NCI-H128 (cell line): ENCODE measurements at regions not wholly inside any gene's neighbourhood (a gene's known extent, or its start where the extent isn't known, plus 50 kb on each side); places are given as distances from the start of the nearest gene placed in this dataset.
"Not testable (repeated sequence)": the region's sequence is repeated elsewhere in the genome, so short reads cannot be mapped to it uniquely, and the experiment has no call there.

Experiments
- DNase-seq: peaks from one replicate; lab custom pipeline; 2025; ENCODE audit not compliant: unreplicated experiment; lab: John Stamatoyannopoulos, UW

DNA sequence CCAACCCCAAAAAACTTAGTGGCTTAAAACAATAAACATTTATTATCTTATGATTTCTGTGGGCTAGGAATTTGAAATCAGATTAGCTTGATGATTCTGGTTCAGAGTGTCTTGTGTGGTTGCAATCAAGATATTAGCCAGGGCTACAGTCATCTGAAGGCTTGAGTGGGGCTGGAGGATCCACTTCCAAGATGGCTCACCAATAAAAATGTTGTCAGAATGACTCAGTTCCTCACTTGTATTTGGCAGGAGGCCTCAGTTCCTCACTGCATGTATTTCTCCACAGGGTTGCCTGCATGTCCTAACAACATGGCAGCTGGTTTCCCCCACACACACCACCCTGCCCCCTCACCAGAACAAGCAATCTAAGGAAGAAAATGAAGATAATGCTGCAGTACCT is 98.2 kb upstream of the NIPBL start:
- DNase-seq: no peak

GRCh38 chr5:36782612-36783011 is 94.0 kb upstream of the NIPBL start:
- not testable (repeated sequence) for DNase-seq

DNA sequence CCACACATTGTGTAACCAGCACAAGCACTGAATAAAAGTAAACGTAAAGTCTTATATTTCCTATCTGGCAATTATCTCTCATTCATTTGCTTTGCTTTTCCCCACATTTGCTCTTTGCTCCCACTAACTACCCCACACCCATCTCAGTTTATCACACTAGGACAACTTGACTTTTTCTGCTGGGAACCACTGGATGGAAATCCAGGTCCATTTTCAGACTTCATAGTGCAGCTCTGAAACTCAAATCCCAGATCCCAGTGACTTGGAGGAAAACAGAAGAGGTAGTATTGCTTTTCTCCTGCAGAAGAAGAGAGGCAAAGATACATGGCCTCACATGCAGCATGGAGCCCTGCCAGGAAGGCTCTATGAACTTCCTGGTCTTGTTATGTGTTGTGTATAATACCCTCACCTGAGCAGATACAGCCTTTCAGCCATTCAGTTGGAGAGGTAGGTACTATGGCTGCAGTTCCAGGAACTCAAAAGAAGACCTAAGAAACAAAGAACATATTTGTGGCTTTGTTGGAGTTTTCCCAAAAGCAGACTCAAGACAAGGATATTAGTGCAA is 90.0 kb upstream of the NIPBL start:
- no peak for DNase-seq

GRCh38 chr5:36787365-36788093 is 89.0 kb upstream of the NIPBL start:
- DNase-seq: no peak

GRCh38 chr5:36790847-36791246 is 85.7 kb upstream of the NIPBL start:
- no peak for DNase-seq

DNA sequence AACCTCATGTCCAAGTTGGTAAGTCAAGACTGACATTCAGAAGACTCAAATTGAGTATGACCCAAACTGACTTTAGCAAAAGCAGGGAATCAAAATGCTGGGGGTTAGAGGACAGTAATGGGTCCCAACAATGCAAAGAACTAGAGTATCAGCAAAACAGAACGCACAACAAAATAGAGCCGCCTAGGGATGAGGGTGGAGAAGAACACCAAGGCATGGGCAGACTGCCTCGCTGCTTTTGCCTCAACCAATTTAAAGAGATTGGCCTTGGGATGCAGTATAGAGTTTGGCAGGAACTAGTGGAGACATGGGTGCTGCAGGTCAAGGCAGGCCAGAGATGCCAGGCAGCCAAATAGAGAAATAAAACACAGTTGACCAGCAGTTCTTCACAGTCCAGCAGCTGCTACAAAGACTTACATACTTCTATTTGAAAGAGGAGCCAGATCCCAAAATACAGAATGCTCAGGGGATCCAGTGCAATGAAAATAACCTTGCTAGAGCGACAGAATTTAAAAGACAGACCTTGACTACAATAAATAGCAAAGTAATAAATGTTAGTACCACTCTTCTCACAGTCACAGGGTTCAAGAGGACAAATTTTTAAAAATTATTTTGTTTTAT is 83.9 kb upstream of the NIPBL start:
- DNase-seq: no peak

DNA sequence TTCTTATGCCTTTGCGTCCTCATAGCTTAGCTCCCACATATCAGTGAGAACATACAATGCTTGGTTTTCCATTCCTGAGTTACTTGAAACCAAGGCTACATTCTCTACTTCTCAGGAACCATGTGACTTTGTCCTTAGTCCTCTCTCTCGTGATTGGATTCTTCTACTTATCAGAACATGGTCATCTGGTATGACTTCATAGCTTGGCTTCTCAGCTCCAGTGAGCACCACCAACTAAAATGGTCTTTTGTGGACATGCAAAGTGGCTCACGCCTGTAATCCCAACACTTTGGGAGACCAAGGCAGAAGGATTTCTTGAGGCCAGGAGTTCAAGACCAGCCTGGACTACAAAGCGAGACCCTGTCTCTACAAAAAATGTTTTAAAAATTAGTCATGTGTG is 81.2 kb upstream of the NIPBL start:
- DNase-seq: no peak

DNA sequence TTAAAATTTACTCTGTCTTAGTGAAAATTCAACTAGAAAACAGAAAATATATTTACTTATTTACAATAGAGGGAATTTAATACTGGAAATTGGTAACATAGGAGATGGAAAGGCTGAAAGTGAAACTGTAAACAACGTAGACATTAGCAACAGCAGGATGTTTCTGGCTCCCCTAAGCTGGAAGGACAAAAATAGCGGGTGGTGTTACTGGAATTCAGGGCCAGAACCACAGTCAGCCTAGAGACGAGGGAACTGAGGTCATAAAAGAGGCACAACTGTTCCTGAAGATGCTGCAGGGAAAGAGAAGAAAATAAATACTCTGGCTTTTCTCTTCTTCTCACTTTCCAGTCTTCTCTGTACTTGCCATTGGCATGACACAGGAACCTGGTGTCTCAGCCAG is 80.4 kb upstream of the NIPBL start:
- no peak for DNase-seq

- no peak for DNase-seq
Observed at GRCh38 chr5:36801523-36801922, 75.0 kb upstream of the NIPBL start.

DNA sequence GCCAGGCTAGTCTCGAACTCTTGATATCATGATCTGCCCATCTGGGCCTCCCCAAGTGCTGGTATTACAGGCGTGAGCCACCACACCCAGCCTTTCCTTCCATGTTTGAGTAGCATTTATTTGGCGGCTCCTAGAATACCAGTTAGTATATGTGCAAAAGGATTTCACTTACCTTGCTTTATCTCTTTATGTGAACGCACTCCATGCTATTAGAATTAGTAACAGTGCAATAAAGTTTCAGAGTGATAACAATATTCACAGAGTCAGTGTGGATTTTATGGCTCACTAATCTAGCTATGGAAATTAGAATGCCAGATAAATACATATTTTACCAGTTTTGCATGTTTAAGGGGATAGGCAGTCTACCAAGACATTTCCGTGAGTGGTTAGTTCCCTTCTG is 74.4 kb upstream of the NIPBL start:
- DNase-seq: no peak

GRCh38 chr5:36813249-36813648 is 63.3 kb upstream of the NIPBL start:
- not testable (repeated sequence) for DNase-seq

- no peak for DNase-seq
Observed at GRCh38 chr5:36815871-36816270, 60.7 kb upstream of the NIPBL start.

DNA sequence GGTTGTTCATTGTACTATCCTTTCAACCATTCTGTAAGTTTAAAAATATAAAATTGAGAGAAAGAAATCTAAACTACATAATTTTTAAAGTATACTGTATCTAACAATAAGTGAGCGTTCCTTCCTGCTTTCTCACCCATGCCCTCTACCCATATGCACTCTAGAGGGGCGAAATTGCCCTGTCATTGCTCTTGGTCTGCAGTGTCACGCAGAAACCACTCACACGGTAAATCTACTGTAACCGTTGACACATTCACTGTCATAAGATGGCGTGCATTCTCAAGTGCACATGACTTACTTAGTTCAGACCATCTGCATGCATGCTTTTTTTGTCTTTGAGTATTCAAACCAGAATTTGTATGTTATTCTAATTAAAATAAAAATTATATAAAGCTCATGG is 55.7 kb upstream of the NIPBL start:
- DNase-seq: peak; percentile 34

GRCh38 chr5:36826694-36827093 is 49.9 kb upstream of the NIPBL start:
- DNase-seq: no peak
